NCI-H446 (cell line): ENCODE measurements at regions not wholly inside any gene's neighbourhood (a gene's known extent, or its start where the extent isn't known, plus 50 kb on each side); places are given as distances from the start of the nearest gene placed in this dataset.

Experiments used
- DNase-seq, 2 experiments: peaks; one replicate each; lab custom pipeline; 2025; lab: John Stamatoyannopoulos, UW

DNA sequence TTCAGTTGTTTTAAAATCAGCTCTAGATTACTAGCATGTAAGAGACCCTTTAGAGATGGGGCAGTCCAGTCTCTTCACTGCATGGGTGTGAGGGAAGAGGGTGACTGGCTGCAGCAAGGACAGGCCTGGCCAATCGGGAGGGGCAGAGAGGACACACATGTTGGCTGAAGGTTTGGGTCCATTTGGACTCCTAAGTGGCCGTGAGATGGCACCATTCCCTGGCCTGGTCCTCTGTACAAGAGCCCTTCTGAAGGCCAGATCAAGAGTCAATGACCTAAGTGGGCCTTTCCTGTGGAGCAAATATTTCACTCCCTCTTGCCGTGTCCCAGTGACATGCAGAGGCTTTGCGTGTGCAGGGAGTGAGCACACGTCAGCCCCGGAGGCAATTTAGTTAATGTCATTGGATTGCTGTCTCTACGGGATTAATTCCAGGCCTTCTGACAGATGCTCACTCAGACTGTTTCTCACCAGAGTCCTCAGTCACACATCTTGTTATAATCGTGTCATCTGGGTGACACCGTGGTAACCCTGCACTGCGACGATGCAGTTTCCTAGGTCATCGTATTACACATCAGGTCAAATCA, 613.0 kb downstream of the NPHP4 start:
- DNase-seq = no peak

DNA sequence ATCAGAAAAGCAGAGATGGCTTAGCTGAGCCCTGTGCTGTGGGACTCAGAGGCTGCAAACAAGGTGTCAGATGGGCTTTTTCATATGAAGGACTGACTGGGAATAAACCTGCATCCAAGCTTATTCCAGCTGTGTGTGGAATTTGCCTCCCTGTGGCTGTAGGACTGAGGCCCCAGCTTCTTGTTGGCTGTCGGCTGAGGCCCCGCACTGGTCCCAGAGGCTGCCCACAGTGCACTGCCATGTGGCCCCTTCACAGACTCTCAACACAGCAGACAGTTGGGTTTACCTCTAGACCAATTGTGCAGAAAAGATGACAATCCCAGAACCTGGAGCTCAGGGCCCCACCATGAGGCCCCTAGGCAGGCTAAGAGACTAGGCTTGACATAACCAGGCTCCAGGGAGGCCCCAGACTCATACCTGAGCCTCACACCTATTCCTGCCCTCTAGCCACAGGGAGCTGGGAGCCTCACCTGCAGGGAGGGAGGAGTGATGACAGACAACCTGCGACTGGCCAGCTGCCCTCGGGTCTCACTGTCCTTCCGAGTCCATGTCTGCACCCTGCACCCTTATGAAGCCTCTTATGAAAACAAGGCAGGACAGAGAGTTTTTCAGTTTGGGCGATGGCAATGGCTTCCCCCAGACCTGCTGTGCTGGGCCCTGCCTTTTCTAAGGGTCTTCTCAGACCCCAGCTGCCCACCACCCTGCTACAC, 615.5 kb downstream of the NPHP4 start:
- DNase-seq = no peak

DNA sequence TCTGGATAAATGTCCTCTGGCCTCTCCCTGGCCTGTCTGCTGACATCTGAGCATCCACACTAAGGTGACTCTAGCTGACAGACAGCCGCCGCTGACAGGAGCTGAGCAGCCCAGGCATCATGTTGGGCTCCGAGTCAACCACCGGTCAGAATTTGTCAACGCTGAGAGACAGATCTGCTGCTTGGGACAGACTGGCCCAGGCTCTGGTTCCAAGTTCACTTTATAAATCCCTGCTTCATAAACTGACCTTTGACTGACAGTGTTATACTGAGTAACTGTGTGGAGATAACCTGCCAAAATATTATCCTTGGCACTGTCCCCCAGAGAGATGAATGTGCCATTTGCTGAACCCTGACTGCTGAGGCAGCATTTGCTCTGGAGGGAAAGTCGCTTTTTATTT, 616.7 kb downstream of the NPHP4 start:
- no peak for DNase-seq

DNA sequence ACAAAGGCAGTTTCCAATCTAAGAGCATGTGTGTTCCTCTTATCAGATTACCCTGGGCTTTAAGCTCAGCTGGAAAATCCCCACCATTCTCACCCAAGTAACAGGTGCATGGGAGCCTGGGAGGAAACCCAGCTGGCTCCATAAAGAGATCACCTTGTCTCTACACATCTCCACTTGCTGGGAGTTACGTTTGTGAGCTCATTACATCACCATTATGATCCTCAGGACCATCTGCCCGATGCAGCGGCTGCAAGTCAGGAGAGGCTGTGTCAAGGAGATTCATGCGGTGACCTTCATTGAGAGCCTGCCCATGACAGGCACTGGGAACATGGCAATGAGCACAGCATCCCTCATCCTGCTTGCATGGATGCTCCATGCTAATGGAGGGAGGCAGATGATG, 618.0 kb downstream of the NPHP4 start:
- no peak for DNase-seq

DNA sequence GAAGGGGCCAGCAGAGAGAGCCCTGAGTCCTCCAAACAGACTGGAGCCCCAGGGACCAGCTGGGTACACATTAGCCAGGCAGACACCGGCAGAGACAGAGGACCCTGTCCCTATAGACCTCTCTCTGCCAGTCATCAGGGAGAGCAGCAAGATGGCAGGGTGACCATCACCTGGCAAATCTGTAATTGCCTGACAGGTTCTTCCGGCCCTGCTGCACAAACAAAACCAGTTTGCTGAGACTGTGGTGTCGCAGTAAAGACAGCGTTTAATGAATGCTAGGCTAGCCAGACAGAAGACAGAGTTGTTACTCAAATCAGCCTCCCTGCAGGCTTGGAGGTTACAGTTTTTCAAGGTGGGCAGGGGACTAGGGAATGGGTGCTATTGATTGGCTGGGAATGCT, 618.9 kb downstream of the NPHP4 start:
- DNase-seq = no peak

DNA sequence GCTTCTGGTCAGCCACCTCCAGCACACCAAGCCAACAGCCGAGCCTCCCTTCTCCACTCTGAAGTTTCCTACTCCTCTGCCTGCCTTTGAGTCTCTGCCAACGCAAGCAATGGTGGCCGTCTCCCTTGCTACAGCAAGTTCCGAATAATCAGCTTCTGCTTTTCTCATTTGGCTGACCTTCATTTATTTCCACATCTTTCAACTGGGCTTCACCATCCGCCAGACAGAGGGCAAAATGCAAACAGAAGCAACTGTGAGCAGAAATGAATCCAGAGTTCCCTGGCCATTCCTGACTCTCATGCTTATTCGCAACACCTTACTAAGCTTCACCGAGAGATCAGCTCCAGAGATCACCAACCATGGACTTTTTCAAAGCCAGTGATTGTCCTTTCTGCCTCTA, 621.0 kb downstream of the NPHP4 start:
- DNase-seq = no peak

DNA sequence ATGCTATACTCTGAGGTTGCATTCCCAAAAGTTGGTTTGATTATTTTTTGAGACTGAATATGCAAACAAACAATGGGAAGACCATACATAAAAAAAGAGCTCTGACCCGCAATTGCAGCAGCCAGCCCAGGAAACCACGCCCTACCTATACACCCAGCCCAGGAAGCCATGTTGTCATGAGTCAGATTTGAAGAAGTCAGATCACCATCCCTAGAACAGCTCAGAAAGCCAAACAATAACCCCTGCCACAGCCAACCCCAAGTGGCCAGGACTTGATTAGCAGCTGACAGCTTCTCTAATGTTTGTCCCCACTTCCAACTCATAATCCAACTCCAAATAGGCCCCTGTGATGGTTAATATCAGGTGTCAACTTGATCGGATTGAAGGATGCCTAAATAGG, 621.9 kb downstream of the NPHP4 start:
- DNase-seq = no peak

DNA sequence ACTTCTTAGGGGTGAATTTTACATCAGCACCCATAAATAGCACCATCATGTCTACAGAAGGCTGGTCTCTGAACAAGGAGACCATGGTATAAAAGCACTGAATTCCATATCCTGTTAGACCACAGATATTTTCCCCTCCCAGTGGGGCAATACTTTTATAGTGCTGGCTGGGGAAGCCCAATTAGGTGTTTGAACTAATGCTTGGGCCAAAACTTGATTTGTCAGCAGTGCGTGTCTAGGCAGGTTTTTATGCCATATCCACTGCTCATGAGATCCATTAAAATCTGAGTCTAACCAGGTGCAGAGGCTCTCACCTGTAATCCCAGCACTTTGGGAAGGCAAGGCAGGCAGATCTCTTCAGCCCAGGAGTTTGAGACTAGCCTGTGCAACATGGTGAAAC, 623.0 kb downstream of the NPHP4 start:
- DNase-seq = no peak

DNA sequence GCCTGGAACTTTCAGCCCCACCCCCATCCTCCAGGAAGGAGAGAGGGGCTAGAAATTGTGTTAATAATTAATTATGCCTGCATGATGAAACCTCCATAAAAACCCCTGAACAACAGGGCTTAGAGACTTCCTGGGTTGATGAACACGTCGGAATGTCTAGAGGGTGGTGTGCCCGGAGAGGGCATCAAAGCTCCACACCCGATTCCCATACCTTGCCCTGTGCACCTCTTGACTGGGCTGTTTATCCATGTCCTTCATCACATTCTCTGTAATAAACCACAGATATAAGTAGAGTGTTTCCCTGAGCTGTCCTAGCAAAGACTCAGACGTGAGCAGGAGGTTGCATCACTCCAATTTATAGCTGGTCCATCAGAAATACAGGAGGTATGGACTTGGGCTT, 624.0 kb downstream of the NPHP4 start:
- DNase-seq = no peak

DNA sequence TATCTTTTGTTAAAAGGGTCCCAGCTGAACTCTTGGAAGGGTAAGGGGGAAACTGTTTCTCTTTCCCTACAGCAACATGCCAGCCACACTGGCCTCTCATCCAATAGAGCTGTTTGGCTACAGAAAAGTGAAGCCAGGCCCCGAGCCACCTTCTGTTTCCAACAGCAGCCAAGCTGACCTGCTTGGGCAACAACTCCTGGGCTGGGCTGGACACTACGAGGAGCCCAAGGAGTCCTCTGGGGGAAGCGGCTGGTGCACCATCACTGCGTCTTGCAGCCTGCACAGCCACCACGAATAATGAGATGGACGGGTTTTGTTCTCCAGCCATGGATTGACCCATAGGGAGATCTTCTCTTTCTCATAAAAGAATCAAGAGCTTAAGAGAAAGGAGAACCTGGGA, 624.9 kb downstream of the NPHP4 start:
- DNase-seq = no peak

DNA sequence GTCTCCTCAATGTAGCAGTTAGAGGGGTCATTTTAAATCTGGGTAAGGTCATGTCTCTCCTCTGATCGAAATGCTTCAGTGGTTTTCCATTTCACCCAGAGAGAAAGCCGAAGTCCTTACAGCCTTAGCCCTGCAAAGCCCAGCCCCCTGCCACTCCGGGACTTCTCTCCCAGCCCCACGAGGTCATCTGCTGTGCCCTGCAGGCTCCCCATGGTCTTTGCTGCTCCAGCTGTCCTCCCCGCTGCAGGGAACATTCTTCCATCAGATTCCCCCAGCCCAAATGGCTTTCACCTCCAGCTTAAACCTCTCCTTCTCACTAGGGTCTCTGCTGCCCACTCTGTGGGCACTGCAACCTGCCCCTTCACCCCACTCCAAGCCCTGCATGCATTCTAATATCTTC, 626.5 kb downstream of the NPHP4 start:
- DNase-seq = no peak

DNA sequence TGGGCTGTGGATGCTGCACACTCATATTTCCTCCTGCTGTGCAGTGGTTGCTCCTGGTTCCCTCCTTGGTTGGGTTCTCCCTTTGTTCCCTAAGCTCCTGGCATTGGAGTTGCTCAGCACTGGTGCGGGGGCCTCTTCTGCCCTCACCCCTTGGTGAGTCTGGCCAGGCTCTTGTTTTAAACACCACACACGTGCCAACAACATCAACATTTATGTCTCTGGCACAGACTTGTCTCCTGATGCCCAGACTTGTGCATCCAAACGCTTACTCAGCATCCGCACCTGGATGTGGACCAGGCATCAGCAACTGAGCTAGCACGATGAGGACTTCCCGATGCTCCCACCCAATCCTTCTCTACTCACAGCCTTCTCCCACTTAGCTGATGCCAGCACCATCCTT, 627.6 kb downstream of the NPHP4 start:
- no peak for DNase-seq

DNA sequence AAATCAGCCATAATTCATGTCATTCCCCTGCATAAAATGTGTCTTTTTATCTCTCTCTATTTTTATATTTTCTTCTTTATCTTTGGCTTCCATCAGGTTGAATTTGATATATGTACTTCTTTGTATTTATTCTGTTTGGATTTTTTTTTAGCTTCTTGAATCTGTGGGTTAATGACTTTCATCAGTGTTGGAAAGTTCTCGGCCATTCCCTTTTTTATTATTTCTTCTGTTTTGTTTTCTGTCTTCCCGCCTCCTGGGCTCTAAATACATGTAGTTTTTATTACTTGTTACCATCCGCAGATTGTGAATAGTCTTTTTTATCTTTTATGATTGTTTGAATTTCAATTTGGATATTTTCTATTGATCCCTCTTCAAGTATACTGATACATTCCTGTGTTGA, 637.5 kb downstream of the NPHP4 start:
- DNase-seq = no peak

DNA sequence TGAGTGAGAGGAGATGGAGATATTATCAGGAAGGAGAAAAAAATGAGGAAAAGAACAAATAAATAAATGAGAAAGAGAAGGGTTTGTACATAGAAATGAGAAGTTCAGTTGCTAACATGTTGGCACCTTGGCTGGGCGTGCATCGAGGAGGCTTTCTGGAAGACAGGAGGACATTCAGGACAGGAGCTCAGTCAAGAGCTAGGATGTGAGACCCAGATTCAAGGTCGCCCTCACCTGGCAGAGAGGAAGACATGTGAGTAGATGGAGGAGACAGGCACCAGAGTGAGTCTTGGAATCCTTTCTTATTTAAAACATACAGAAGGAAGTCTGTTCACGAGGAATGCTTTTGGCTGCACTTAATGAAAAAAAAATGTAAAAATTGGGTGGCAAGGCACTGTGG, 640.9 kb downstream of the NPHP4 start:
- DNase-seq = no peak

DNA sequence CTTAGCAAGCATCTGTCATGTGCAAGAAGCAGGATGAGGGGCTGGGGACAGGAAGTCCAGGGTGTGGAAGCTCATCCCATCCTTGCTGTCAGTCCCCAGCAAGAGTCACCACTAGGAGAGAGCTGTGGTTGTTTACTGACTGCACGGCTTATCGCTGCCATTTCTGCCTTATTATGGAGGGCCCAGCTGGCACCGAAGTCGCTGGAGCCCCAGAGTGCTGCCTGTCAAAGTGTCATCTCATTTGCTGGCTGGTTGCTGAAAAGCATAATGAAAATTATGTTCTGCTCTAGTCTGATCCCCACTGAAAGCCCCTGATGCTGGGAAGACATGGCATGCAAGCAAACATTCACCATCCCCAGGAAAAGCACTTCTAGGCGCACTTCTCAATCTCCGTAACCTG, 642.7 kb downstream of the NPHP4 start:
- DNase-seq = no peak

DNA sequence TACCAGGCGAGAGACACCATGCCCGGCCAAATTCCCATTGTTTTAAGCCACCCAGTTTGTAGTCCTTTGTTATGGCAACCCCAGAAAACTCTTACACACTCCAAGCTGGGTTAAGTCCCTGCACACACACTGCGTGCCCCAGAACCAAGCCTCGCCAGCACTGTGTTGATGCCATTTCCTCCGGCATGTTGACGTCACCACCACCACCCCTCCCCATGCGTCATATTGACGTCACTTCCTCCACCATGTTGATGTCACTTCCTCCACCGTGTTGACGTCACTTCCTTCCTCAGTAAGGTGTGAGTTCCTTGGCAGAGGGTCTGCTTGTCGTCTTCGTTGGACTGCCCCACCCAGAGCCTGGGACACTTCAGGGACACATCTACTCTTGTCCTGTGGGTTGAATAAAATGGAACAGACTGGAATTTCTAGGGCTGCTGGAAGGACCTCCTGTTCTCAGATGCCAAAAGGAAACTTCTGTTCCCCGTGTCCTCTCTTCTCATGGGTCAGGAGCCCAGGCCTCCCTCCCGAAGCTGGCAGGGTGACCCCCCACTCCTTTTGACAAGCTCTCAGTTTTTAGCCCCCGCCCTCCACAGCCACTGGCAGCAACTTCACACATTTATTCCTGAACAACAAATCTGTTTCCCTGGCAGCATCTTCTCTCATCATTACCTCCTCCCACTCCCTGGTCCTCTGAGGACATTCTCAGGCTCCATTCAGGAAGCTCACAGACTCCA, 643.3 kb downstream of the NPHP4 start:
- DNase-seq = no peak

DNA sequence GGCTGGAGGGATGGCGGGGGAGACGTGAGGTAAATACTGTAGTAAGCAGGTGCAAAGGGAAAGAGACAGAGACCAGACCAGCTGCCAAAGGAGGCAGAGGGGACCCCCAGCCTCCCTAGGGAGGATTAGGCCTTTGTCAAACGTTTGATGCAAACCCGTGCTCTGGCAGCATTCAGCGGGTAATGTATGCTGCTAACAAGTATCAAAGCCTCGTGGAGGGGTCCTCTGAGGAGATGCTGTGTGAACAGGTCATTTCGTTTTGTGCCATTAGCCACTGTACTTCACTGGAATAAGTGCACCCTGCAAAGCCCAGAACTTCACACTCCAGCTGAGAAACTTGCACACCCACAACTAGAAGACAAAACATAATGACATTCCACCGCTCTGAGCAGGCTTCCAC, 644.5 kb downstream of the NPHP4 start:
- DNase-seq = no peak

DNA sequence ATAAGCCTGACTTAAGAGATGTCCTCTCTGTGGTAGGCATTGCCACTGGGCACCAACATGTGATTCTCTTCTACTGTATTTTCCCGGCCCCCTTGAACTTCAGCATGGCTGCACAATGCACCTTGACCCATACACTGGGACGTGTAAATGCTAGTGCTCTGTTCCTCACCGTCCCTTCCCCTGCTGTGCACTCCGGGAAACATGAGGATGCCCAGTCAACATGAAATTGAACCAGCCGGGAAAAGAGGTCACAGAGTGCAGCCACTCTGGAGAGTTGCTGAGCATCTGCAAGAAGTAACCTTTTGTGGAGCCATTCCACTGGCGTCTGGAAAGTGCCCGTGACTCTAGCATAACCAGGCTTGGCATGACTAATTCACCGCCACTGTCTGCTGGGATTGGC, 646.7 kb downstream of the NPHP4 start:
- no peak for DNase-seq

DNA sequence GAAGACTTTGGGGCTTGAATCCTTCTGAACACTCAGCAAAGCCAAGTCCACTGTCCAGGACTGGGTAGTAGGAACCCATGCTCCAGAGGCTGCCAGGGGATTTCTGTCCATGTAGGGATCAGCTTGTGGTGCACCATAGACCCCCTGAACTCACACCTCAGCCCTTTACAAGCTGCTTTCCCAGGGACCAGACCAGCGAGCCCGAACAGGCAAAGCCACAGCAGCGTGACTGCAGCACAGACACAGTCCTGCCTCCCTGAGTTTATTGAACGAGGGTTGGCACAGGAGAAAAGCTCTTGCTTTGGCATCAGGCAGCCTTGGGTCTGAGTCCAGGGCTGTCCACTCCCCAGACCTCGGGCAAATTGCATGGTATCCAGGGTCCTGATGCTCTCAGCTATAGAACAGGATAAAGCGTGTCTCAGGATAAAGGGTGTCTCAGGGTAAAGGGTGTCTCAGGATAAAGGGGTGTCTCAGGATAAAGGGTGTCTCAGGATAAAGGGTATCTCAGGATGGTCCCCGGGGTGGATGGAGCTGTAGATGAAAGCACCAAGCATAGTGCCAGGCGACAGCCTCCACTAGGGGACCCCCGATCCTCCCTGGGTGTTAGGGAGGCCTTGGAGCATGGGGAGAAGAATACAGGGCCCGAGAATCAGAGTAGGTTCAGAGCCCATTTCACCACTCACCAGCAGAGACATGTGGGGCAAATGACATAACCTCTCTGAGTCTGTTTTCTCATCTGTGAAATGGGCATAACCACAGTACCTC, 648.8 kb downstream of the NPHP4 start:
- DNase-seq = no peak

DNA sequence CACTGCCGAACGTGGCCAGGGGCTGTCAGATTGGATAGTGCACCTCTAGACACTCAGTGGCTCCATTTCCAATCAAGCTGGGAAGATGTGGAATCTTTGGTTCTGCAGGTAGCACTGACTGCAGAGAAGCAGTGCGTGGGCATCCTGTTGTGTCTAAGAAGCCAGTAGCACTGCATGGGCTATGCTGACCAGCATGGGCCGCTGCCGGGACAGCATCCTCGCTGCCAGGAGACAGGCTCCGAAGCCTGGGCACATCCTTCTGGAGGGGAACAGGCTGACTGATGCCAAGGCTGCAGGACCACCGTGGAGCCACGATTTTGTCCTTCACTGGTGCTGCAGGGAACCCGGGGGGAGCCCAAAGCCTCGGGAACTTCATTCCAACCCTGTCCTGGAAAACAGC, 649.4 kb downstream of the NPHP4 start:
- DNase-seq = no peak

DNA sequence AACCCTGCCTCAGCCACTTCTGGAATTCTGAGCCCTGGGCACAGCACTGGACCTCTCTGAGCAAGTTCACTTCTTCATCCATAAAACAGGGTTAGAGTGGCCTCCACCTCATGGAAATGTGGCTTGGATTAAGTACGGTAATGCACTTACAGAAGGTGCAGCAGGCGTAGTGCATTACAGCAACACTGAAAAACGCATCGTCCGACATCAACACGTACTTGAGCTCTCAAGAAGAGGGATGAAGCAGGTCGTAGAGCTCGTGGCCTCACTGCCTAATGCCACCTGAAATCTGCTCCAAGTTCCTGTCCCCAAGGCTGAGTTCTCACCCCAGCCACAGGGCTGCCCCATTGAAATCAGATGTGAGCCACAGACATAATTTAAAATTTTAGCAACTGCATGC, 650.1 kb downstream of the NPHP4 start:
- no peak for DNase-seq

DNA sequence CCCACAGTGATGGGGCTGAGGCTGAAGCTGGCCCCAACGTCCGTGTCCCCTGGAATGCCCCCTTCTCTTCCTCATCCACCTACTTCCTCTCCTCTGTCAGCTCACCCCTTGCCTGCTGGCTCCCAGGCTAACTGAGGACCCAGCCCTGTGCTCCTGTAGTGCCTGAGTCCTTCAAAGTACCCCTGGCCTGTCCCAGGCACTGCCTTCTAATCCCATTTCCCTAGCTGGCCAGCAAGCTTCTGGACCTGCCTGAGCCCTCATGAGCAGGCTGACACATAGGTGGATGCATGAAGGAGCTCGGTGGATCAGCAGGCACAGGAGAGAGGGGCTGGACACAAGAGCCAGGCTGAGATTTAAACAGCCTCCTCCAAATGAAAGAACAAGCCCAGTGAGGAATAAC, 650.8 kb downstream of the NPHP4 start:
- no peak for DNase-seq

DNA sequence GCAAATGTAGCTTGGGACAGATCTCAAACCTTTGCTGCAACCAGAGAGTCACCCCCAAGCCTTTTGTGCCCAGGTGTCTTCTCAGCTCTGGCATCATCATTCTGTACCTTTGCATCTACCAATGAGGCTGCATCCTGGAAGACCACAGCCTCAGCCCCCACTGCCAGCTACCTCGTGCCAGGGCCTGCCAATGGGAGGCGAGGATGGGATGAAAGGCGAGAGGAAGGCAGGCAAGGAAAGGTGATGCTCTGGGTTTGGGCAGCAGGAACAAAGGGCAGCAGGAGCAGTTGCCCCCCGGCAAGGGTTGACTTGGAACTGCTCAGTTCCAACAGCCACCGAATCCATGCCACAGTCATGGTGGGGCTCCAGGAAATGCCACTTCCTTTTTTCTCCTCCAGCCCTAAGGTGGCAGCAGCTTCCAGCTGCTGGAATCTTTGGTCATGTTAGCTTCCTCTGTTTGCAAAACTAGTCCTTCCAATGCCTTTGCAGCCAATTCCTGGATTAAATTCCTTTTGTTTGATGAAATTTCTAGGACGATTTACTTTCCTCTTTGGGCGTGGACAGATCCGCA, 651.6 kb downstream of the NPHP4 start:
- no peak for DNase-seq
